ENCODE measurements at regions not wholly inside any gene's neighbourhood (a gene's known extent, or its start where the extent isn't known, plus 50 kb on each side); places are given as distances from the start of the nearest gene placed in this dataset.

DNA sequence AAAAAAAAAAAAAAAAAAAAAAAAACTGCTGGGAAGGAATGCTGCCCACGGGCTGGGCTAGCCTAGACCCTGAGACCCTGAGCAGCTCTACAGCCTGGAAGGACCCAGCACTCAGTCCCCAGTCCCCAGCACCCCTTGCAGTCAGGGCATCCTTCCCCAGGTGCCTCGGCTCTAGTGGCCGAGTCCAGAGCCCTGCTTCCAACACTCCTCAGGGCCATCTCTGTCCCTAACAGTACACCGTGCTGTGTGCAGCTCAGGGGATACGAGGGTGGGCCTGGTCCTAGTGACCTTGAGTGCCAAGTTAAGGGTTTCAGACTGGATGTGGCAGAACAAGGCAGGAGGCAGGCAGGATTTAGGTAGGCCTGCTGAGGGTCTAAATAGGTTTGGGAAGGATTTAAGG, 50.2 kb upstream of the LRP8 start:
- DNase-seq (ENCODE audit: low read depth): no peak

DNA sequence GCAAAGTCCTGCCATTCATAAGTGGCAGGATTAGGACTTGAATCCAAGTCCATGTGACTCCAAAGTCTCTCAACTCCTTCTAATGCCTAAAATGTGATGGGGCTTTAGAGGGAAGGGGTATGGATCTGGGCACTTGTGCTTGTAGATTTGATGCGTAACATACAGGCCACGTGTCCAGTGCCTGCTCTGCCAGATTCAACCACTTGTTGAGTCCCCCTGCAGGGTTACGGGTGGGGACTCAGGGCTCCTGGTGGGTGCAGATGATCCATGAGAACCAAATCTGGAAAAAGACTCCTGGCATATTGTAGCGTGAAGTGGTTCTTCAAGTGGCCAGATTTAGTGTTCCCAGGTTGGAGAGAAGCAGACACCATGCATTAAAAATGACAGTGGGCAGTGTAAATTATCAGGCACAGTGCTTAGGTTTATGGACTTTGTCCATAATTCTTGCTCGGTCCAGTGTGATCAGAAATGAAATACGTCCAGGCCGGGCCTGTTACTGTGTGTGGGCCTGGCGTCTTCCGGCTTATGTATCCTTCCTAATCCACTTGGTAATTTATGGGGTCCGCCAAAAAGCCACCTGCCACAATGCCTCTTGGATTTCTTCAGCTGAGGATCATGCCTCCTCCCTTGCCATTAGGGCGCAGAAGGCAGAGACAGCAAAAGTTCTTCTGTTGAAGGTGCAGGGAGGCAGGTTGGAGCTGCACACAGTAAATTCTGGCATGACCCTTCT, 51.2 kb upstream of the LRP8 start:
- DNase-seq (ENCODE audit: low read depth): no peak

DNA sequence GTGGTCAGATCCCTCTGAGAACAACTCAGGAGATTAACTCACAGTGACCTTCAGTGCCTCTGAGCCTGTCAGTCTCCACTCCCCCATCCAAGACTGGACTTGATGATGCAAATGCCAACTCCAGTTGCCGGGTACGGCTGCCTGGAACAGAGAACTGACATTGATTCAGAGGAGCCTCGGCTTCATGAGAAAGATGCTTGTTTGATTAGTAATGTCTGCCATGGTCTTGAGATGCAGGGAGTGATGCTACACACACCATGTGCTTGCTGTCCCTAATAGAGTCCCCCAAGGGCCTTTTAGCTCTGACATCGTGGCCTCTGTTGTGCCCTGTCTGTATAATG, 51.8 kb upstream of the LRP8 start:
- no peak for DNase-seq (ENCODE audit: low read depth)

DNA sequence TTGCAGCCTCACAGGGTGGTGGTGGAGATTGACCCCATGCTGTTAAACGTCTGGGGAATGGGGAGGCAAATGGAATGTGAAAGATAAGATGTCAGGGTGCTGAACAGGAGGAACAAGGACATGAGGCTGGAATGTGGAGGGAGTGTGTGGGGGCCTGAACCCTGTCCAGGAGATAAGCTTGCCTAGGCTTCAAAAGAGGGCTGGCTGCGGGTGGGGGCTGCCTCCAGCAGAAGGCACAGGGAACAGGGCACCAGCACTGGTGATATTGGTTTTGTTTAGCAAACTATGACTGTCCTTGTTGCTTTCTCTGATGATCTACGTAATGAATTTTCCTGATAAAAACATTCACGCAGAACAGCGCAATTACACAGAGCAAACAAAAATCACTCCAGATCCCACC, 52.4 kb upstream of the LRP8 start:
- no peak for DNase-seq (ENCODE audit: low read depth)

DNA sequence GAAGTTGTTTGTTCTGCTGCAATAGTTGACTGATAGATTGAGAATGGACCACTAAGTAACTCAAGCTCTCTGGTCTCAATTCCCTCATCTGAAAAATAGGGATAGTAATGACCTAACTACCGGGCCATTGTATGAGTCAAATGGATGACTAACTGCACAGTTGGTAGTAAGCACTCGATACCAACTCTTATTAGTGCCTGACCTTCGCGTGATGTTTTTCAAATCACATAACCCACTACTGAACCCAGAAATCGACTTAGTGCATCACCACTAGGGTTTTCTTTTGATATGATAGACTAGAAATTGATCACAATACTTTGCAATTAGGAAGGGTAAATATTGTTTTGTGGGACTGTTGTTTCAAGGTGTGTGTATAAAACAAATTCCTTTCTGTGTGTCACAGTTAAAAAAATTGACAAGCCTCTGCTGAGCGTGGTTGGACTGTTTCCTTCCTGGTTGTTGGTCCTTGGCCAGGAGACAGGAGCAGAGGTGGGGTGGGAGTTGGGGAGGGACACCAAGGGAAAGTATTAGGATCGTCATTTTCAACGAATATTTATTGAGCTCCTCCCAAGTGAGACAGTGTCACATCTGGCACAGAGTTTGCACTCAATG, 54.0 kb upstream of the LRP8 start:
- no peak for DNase-seq (ENCODE audit: low read depth)

DNA sequence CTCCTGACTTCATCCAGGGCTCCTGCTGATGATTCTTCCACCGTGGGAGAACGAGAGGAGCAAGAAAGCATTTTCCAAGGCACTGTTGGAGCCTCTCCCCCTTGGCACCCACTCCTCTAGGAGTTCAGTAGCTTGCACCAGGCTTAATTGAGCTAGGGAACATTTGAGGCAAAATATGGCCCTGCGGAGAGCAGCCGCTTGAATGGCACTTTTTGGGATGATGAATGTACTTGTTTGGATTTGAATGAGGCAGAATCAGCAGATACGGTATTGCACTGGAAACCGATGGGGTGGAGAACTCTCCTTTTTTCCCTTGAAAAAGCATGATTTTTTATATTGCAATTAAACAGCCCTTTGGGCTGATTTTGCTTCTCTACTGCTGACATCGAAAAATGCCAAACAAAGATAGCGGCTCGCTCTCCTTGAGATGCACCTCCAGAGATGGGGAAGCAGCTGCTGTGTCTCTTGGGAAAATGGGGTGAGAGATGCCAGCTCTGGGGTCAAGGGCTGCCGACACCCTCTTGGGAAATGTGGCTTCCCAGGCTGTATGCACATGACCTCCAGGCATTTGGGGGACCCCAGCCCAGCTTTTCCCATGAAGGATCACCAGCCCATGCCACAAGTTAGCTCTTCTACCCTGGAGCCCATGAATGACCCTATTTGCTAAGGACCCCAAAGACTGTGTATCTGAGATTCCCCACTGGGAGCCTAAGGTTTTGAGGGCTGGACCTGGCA, 55.4 kb upstream of the LRP8 start:
- no peak for DNase-seq (ENCODE audit: low read depth)

DNA sequence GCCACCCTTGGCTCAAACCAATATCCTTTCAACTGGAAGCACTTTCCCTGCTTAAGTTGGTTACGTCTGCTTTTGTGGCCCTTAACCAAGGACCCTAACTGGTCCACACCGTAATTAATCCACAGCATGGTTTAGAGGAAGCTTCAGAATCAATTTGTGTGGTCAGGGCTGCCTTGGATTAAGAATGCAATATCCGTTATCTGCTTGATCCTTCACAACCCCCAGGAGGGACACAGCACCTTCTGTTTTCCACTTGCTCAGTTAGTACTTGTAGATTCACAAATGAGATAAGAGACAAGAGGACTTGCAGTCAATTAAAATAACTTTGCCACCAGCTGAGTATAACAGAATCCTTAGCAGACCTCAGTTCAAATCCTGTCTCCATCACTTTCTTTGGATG, 56.9 kb upstream of the LRP8 start:
- no peak for DNase-seq (ENCODE audit: low read depth)

DNA sequence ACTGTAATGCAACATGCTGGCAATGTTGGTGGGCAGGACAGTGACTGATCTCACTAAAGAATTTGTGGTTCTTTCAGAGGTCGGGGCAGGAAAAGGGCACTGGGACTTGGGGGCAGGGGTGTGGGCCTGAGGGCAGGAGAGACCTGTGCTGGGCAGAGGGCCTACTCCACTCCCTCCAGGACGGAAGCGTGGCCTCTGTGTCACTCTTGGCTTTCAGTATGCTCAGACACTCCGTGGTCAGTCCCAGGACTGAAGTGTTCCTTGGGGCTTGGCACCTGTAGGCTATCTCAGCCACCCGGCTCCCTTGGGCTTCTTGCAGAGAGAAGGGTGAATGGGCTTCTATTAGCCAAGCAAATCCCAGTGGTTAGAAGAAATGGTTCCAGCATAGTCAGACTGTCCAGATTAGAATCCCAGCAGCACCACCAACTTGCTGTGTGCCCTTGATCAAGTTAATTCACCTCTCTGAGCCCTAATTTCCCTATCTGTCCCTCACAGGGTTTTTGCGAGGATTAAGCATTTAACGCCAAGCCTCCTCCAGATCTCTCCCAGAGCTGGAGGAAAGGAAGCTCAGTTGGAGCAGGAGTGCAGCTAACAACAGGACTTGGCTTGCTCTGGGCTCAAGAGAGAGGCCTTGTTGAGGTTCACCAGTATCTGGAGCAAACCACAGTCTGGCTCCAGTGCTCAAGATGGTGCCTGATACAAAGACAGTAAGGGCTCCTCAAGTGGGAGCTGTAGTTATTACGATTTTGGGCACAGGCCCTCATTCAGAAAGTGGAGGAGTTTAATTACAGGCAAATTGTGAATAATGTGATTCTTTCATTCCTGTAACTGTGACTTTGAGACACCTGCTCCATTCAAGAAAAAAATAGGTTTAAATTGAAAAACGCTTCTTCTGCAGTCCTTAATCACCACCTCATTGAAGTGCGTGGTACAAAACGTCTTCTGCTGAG, 57.7 kb upstream of the LRP8 start:
- DNase-seq (ENCODE audit: low read depth): no peak

DNA sequence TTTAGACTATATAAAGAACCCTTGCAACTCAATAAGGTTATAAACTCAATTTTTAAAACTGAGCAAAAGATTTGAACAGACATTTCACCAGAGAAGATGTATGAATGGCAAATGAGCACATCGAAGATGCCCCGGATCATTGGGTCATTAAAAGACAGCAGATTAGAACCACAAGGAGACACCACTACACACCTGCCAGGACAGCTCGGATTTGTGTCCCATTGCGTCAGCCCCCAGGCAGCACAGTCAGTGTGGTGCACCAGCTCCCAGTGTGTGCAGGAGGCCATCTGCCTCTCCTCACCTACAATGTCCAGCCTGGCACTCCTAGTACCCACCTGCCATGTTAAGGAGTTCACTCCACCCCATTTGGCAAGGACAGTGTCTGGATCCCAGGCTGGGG, 61.1 kb upstream of the LRP8 start:
- DNase-seq (ENCODE audit: low read depth): no peak

DNA sequence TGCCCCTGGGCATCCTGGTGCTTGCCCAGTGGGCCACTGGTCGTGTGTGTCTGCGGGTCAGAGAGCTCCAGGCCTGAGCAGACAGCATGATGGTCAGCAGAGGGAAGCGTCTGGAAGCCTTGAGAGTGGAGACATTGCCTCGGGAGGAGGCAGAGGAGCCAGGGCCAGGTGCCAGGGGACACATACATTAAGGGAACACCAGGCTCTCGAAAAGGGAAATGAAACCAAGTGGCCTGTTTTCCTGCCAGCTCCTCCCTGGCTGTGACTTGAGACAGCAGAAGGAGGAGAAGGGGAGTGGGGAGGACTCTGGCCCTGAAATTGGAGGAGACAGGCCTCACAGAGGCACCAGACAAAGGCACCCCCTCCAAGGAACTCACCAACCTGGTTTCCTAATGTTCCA, 62.4 kb upstream of the LRP8 start:
- no peak for DNase-seq (ENCODE audit: low read depth)

DNA sequence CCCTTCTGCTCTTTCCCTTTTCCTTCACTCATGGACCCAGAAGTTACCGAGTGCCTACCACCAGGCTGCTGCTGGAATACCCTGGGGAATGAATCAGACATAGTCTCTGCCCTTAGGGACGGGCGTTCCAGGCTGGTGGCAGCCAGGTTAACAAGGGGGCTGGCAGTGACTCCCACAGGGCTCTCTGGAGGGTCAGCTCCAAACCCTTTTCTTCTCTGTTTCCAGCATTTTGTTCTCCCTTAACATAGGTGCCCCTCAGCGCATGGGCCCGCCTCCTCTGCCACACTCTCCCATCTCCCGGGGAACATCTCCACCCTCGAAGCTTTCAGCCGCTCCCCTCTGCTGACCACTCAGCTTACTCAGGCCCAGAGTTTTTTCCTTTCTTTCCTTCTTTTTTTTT, 62.9 kb upstream of the LRP8 start:
- no peak for DNase-seq (ENCODE audit: low read depth)

DNA sequence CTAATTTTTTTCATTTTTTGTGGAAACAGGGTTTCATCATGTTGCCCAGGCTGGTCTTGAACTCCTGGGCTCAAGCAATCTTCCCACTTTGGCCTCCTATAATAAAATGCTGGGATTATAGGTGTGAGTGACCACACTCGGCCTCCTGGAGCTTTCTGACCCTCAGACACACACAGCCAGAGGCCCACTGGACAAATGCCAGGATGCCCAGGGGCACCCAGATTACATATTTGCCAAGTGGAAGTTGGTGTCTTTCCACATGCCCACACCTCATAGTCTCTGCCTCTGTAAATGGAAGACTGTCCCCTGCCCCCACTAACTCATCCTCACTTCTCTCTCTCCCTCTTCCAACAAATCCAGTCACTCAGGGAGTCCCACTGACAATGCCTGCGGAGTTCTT, 63.4 kb upstream of the LRP8 start:
- DNase-seq (ENCODE audit: low read depth): no peak

DNA sequence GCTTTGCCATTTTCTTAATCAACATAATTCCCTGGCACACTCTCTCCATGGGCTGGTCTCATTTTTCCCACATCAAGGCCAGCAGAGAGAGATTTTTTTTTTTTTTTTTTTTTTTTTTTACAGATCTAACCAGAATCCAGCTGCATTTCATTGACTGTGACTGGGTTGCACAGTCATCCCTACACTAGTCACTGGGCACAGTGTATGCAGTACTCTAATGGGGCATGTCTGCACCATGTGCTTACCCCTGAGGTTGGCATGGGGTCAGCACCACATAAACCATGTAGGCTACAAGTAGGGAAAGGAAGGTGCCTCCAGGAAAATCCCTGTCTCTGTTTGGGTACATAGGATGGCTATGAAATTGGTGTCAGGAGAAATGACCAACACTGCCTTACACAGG, 64.1 kb upstream of the LRP8 start:
- no peak for DNase-seq (ENCODE audit: low read depth)

DNA sequence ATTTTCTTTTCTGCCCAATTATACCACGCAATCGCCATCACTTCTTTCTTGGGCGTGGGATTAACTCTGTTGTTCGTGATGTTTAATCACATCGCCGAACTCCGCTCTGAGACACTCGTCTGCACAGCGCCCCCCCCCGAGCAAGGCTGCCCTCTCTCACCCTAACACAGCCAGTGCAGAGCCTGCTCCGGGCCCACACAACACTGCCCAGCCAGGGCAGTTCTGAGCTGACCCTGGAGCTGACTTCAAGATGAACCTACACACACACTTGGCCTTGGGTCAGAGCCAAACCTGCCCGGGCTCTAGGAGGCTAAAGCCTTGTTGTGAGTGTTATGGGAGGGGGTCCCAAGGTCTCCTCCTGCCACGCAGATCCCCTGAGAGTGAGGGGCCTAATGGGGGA, 64.6 kb upstream of the LRP8 start:
- no peak for DNase-seq (ENCODE audit: low read depth)

DNA sequence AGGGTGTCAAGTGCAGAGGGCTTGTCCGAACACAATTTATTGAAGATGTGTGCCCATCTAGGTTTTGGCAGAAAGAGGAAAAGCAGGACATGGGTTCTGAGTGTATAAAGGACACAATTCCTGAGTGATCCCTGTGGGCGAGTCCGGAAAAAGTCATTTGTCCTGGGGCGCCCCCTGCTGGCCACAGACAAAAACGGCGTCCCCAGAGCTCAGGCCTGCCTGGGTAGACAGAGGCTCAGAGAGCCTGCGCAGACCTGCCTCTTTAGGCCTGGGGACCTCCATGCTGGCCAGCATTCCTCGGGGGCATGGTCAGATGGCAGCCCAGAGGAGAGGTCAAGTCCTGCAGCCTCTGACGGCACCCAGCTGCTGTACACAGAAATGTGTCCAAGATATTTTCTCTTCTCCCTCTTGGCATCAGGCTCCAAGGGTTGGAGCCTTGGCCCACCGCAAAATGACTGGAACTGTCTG, 65.5 kb upstream of the LRP8 start:
- DNase-seq (ENCODE audit: low read depth): peak; percentile 55

DNA sequence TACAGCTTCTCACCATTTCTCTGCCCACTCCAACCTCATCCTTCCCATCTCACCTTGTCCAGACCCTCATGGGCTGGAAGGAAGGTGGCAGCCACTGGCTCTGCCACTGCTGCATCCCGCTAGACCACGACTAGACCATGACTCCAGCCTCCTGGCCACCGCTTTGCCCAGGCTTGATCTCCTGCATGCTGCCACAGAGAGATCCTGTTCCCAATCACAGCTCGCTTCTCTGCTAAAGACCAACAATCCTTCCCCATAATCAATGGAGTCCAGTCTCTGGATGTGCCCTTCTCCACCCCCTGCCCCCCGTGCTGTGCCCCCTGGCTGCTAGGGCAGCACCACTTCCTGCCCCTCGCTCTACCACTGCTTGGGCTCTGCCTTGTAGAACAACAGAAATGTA, 64.9 kb upstream of the DMRTB1 start:
- no peak for DNase-seq (ENCODE audit: low read depth)

DNA sequence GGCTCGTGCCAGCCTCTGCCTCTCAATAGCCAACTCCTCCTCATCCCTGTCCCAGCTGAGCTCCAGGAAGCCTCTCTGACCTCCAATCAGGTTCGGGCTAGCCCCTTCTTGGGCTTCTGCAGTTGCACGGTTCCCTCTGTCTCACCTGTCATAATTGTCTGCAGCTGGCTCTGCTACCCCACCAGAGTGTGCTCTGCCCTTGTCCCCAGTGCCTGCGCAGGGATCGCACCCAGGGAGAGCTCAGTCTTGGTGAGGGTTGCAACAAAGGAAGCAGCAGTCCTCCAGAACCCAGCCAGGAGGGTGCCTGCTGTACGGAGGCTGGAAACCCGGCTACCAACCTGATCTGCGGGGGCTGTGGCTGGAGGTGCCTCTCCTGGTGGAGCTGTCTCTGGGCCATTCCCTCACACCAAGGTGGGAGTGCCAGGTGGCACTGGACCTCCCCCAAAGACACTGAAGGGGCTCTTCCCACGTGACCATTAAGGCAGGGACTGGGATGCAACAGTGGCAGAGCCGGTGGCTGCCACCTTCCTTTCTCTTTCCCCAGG, 63.5 kb upstream of the DMRTB1 start:
- DNase-seq (ENCODE audit: low read depth): no peak

DNA sequence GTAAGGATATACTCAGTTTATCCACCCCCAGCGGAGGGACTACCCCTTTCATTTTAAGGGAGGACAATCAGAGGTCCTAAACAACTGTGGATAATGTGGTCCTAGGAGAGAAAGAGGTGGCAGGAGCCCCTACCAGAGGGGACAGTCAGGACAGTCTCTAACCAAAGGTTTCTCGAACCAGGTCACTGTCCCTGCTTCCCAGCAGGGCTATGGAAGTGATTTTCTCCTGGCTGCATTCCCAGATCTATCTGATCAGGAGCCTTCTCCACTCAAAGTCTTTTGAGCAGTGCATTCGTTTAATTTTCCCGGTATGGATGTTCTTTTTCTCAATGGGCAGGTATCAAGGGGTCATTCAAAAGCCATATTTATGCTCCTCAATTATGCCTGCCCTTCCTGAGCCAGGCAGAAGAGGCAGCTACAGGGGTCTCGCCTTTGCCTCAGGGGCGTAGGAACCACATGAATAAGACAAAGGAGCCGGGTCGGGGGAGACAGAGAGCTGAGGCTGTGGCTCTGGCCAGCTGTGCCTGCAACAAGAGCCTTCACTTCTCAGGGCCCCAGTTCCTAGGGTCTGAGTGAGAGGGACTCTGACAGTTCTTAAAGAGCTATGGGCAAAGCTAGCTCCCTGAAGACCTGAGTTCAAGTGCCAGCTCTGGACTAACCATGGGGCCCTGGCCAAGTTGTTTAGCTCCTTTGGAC, 62.5 kb upstream of the DMRTB1 start:
- no peak for DNase-seq (ENCODE audit: low read depth)

DNA sequence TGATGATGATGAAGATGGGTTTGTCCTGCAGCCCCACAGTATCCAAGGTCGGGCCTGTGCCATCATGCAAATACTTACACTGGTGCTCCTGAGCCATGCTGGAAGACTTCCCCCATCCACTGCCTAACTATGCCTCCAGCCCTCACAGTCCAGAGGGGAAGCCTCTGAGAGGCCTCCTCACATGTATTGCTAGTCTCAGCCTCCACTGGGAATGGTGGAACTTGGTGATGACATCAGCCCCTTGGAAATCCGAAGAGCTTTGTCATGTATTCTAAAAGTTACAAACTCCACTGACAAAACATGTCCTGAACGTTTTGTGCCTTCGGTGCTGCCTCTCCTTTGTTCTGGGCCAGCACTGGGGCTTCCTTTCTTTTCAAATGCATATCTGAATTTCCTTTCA, 61.1 kb upstream of the DMRTB1 start:
- no peak for DNase-seq (ENCODE audit: low read depth)

DNA sequence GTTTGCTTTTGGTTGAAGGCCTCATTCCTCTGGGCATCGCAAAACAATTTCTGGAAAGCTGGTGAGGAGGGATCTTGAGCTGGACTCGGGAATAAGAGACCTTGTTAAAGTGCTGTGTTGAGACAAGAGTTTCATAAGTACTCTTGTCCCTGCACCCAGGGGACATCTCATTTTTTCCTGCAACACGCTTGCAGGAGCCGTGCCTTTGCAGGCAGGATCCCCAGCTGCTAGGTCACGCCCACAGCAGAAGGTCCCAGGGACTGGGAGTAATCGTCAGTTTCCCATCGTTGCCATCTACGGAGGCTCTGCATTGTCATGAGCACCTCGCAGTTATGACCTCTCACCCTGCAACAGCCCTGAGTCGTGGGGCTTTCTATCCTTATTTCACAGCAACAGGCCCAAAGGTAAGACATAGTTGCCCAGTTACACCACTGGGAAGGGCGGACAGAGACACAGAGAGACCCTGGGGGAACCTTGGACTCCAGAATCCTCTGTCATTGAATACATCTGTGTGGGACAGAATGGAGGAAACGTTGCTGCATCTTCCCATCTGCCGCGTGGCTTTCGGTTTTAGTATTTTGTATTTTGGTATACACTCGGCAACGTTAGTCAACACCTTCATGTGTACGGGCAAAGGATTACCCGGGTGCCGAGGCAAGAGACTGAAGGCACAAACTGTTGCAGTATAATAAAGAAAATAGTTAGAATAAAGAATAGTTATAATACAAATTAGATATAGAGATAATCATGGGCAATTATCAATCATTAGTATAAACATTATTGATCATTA, 60.4 kb upstream of the DMRTB1 start:
- DNase-seq (ENCODE audit: low read depth): no peak

Measured in activated T-helper 1 cell treated with Interleukin-2 at 50 U/mL for 16 hours (primary cell).